ACC112 (cell line): ENCODE measurements at regions not wholly inside any gene's neighbourhood (a gene's known extent, or its start where the extent isn't known, plus 50 kb on each side); places are given as distances from the start of the nearest gene placed in this dataset.

Source experiments
- H2AFZ ChIP-seq: fragments of 200-600 bp; sonication (generic); one replicate; pipeline ENCODE4 v1.6.0; 2017; ENCODE audit warnings: antibody characterized with exemption, low read length; ENCODE audit not compliant: unreplicated experiment
- H3K27ac ChIP-seq: fragments of 200-600 bp; sonication (generic); 2 replicates; pipeline ENCODE4 v1.5.1; 2014; ENCODE audit warnings: low read depth, mild to moderate bottlenecking, antibody characterized with exemption, low read length, moderate library complexity
- H3K27me3 ChIP-seq: fragments of 200-600 bp; sonication (generic); 2 replicates; pipeline ENCODE4 v1.6.1; 2014; ENCODE audit warnings: mild to moderate bottlenecking, antibody characterized with exemption, low read length, moderate library complexity, mixed read lengths; ENCODE audit not compliant: insufficient read depth
- H3K36me3 ChIP-seq: fragments of 200-600 bp; sonication (generic); 2 replicates; pipeline ENCODE4 v1.6.1; 2016; ENCODE audit warnings: mild to moderate bottlenecking, antibody characterized with exemption, low read length, moderate library complexity, mixed read lengths; ENCODE audit not compliant: insufficient read depth
- H3K4me1 ChIP-seq: fragments of 200-600 bp; sonication (generic); one replicate; pipeline ENCODE4 v1.6.1; 2016; ENCODE audit warnings: low read length, mixed read lengths; ENCODE audit not compliant: insufficient read depth, unreplicated experiment, control insufficient read depth
- H3K4me3 ChIP-seq: fragments of 200-600 bp; sonication (generic); 2 replicates; pipeline ENCODE4 v1.5.1; 2014; ENCODE audit warnings: mild to moderate bottlenecking, low read depth, low read length
- H3K79me2 ChIP-seq: fragments of 200-600 bp; sonication (generic); one replicate; pipeline ENCODE4 v1.6.0; 2016; ENCODE audit warnings: low read length; ENCODE audit not compliant: control insufficient read depth, unreplicated experiment, insufficient read depth

GRCh38 chr17:77371117-77371887 is 230.5 kb downstream of the SEC14L1 start:
- H2AFZ ChIP-seq, result no peak overlapping the region
- peak overlapping the region; percentile 61; the same call in 1 of the 2 replicates for H3K27ac ChIP-seq
- H3K4me1 ChIP-seq, result peaks cover 55% of the 10 kb centered on the region
- no peaks in the 10 kb centered on the region for H3K27me3 ChIP-seq
- peaks cover 92% of the 10 kb centered on the region for H3K79me2 ChIP-seq
- H3K4me3 ChIP-seq, result no peak overlapping the region
- no peaks in the 10 kb centered on the region for H3K36me3 ChIP-seq

GRCh38 chr17:77371888-77372443 is 231.2 kb downstream of the SEC14L1 start:
- Histone ChIP-seq H3K36me3 (no peaks in the 10 kb centered on the region), H3K4me1 (peaks cover 51% of the 10 kb centered on the region), H2AFZ (no peak overlapping the region), H3K27ac (peak overlapping the region; percentile 61), H3K79me2 (peaks cover 92% of the 10 kb centered on the region), H3K4me3 (peak overlapping the region; percentile 94), H3K27me3 (no peaks in the 10 kb centered on the region)

DNA sequence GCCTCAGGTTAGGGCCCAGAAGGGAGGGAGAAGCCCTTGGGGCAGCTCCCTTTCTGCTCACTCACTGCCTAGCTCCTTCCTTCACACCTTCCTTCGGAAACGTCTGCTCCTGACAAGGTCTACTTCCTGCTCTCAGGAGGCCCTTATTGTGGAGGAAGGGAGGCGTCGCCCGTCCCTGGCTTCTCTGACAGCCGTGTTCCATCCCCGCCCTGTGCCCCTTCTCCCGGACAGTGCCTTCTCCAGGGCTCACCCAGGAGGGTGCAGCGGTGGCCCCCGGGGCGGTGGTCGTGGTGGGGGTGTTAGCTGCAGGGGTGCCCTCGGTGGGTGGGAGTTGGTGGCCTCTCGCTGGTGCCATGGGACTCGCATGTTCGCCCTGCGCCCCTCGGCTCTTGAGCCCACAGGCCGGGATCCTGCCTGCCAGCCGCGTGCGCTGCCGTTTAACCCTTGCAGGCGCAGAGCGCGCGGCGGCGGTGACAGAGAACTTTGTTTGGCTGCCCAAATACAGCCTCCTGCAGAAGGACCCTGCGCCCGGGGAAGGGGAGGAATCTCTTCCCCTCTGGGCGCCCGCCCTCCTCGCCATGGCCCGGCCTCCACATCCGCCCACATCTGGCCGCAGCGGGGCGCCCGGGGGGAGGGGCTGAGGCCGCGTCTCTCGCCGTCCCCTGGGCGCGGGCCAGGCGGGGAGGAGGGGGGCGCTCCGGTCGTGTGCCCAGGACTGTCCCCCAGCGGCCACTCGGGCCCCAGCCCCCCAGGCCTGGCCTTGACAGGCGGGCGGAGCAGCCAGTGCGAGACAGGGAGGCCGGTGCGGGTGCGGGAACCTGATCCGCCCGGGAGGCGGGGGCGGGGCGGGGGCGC is 231.9 kb downstream of the SEC14L1 start:
- Histone ChIP-seq H3K4me3 (peak overlapping the region; percentile 94), H3K27ac (peak overlapping the region; percentile 61), H2AFZ (no peak overlapping the region), H3K4me1 (peaks cover 49% of the 10 kb centered on the region), H3K27me3 (no peaks in the 10 kb centered on the region), H3K79me2 (peaks cover 93% of the 10 kb centered on the region), H3K36me3 (no peaks in the 10 kb centered on the region)

DNA sequence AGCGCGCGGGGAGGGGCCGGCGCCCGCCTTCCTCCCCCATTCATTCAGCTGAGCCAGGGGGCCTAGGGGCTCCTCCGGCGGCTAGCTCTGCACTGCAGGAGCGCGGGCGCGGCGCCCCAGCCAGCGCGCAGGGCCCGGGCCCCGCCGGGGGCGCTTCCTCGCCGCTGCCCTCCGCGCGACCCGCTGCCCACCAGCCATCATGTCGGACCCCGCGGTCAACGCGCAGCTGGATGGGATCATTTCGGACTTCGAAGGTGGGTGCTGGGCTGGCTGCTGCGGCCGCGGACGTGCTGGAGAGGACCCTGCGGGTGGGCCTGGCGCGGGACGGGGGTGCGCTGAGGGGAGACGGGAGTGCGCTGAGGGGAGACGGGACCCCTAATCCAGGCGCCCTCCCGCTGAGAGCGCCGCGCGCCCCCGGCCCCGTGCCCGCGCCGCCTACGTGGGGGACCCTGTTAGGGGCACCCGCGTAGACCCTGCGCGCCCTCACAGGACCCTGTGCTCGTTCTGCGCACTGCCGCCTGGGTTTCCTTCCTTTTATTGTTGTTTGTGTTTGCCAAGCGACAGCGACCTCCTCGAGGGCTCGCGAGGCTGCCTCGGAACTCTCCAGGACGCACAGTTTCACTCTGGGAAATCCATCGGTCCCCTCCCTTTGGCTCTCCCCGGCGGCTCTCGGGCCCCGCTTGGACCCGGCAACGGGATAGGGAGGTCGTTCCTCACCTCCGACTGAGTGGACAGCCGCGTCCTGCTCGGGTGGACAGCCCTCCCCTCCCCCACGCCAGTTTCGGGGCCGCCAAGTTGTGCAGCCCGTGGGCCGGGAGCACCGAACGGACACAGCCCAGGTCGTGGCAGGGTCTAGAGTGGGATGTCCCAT is 232.8 kb downstream of the SEC14L1 start:
- H3K4me3 ChIP-seq, result peak overlapping the region; percentile 94
- H3K36me3 ChIP-seq, result no peaks in the 10 kb centered on the region
- no peaks in the 10 kb centered on the region for H3K27me3 ChIP-seq
- peaks cover 99% of the 10 kb centered on the region for H3K79me2 ChIP-seq
- no peak overlapping the region for H2AFZ ChIP-seq
- H3K4me1 ChIP-seq, result peaks cover 49% of the 10 kb centered on the region
- peak overlapping the region; percentile 61 for H3K27ac ChIP-seq

DNA sequence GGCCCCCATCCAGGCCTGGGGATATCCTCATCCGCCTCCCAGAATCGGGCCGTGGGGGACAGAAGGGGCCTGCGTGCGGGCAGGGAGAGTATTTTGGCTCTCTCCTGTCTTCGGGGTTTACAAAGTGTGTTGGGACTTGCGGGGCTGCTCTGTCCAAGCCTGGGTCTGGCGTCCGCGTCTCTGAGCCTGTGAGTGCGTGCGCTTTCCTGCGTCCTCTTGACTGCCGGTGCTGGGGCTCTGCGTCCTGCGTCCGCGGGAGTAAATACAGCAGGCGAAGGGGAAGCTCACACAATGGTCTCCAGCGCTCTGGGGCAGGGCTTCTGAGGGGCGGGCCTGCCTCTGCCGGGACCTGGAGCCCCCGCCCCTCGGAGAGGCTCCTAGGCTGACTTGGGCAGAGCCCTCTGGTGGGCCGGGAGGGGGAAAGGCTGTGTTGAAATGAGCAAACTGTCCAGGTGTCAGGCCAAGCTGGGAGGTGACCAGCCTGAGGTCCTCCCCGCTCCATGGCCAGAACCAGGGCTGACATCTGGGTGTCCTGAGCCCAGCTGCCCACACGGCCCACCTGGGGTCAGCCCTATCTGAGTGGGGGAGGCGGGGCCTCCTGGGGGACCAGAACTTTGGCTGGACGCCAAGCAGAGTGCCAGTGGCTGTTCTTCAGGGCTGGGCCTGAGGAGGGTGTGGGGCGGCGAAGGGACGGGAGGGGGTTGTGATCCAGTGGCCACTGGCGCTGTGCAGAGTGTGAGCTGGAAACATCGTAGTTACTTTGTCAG is 233.6 kb downstream of the SEC14L1 start:
- no peak overlapping the region for H2AFZ ChIP-seq
- peaks cover 99% of the 10 kb centered on the region for H3K79me2 ChIP-seq
- H3K27ac ChIP-seq, result peak overlapping the region; percentile 61
- H3K4me1 ChIP-seq, result peaks cover 49% of the 10 kb centered on the region
- no peaks in the 10 kb centered on the region for H3K36me3 ChIP-seq
- peak overlapping the region; percentile 94 for H3K4me3 ChIP-seq
- H3K27me3 ChIP-seq, result no peaks in the 10 kb centered on the region

DNA sequence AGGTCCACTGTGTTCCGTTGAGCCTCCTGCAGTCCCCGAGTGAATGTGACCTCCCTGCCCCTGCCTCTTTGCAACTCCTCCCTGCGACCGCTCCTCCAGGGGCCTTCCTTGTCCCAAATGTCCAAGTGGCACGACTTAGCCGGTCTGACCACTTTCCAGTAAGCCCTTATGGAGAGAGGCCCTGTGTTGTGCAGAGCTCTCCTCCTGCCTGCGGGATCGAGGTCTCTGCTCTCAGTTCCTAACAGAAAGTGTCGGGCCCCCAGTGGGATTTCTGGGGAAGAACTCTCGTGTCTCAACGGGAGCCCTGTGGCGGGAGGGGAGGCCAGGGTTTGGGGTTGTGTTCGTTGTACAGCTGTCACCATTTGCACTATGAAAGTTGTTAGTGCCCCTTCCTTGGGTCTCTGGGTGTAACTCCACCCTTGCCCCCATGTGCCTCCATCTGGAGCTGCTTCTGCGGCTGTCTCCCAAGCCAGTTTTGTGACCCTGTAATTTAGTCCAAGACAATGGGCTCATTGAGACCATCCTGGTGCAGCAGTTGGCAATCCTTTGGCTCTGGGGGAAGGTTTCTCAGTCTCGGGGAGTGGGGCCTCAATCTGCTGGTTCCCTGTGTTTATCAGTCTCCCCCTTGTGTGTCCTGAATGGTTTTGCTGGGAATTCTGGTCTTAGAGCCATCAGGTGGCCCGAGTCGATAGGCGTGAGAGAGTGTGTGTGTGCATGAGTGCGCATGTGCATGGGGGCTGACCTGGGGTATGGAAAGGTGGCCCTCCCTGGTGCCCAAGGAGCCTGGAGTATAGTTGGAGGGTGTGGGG is 234.5 kb downstream of the SEC14L1 start:
- Histone ChIP-seq H3K36me3 (no peaks in the 10 kb centered on the region), H2AFZ (no peak overlapping the region), H3K79me2 (peaks cover 98% of the 10 kb centered on the region), H3K27ac (peak overlapping the region; percentile 61), H3K4me3 (peak overlapping the region; percentile 94), H3K4me1 (peaks cover 57% of the 10 kb centered on the region), H3K27me3 (no peaks in the 10 kb centered on the region)

GRCh38 chr17:77375917-77376651 is 235.3 kb downstream of the SEC14L1 start:
- Histone ChIP-seq H3K36me3 (no peaks in the 10 kb centered on the region), H3K4me1 (peaks cover 57% of the 10 kb centered on the region), H3K4me3 (peak overlapping the region; percentile 94), H3K79me2 (peaks cover 98% of the 10 kb centered on the region), H3K27ac (peak overlapping the region; percentile 61), H2AFZ (no peak overlapping the region), H3K27me3 (no peaks in the 10 kb centered on the region)

DNA sequence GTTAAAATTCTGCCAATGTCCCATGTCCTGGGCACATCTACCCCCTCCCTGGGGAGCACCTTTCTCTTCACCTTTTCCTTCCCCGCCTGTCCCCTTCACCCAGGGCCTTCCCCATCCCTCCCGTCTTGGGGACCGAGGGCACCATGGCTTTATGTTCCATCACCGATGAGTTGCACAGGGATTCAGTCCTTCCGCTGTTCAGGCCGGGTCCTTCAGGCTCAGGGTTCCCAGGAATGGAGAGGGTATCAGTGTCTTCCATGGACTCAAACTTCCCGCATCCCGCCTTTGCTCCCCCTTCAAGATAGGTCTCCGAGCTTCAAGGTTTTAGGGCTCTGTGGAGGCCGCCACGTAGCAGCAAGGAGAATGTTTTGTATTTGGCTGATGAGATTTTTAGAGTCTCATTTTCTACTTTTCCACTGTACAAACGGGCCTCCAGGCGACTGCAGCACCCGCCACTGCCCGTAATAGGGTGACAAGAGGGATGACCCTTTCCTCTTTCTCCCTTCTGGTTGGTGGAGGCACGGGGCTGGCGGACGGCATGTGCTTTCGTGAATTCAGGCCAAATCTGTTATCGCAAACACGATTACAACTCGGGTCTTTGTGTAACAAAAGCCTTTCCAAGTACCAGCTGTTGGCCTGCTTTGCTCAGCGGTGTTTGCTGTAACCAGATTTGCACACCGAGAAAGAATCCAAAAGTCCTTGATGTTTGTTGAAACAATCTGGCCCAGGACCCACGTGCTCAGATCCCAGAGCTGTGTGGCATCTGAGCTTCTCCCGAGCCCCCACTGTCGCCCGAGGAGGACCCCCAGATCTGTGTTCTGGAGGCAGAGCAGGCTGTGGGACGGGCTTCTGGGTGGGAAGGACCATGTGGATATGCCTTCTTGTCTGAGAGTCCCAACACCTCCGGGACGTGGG is 236.3 kb downstream of the SEC14L1 start:
- H2AFZ ChIP-seq, result no peak overlapping the region
- no peaks in the 10 kb centered on the region for H3K27me3 ChIP-seq
- no peak overlapping the region for H3K27ac ChIP-seq
- H3K36me3 ChIP-seq, result no peaks in the 10 kb centered on the region
- peaks cover 96% of the 10 kb centered on the region for H3K79me2 ChIP-seq
- H3K4me3 ChIP-seq, result no peak overlapping the region
- peaks cover 55% of the 10 kb centered on the region for H3K4me1 ChIP-seq
